Inflammatory macrophage treated with lipopolysaccharide for 1 hour (primary cell): ENCODE measurements at regions not wholly inside any gene's neighbourhood (a gene's known extent, or its start where the extent isn't known, plus 50 kb on each side); places are given as distances from the start of the nearest gene placed in this dataset.

Experiments
- DNase-seq, 2 donors: peaks; one replicate each; pipeline ENCODE4 v3.0.0-alpha.2; 2020 to 2022

GRCh38 chr16:13394488-13394887, 493.1 kb downstream of the SHISA9 start:
- DNase-seq: no peak

- no peak for DNase-seq
These were observed 495.7 kb downstream of the SHISA9 start for GRCh38 chr16:13397126-13397525.

- no peak for DNase-seq
These were observed 500.2 kb downstream of the SHISA9 start for GRCh38 chr16:13401641-13402040.

GRCh38 chr16:13402601-13403000, 501.2 kb downstream of the SHISA9 start:
- DNase-seq: no peak

GRCh38 chr16:13403326-13403725, 501.9 kb downstream of the SHISA9 start:
- no peak for DNase-seq

- DNase-seq: no peak
These were observed 505.8 kb upstream of the ERCC4 start for GRCh38 chr16:13414154-13414553.

- no peak for DNase-seq
These were observed 500.4 kb upstream of the ERCC4 start for GRCh38 chr16:13419589-13419988.

GRCh38 chr16:13421726-13422125, 498.2 kb upstream of the ERCC4 start:
- no peak for DNase-seq

- peak; percentile 7 to 9 for DNase-seq
These were observed 494.1 kb upstream of the ERCC4 start for GRCh38 chr16:13425836-13426235.

- DNase-seq: no peak
These were observed 493.7 kb upstream of the ERCC4 start for GRCh38 chr16:13426269-13426668.

GRCh38 chr16:13426736-13427135, 493.2 kb upstream of the ERCC4 start:
- no peak for DNase-seq

- DNase-seq: no peak
These were observed 492.0 kb upstream of the ERCC4 start for GRCh38 chr16:13427943-13428342.

GRCh38 chr16:13429416-13429815, 490.5 kb upstream of the ERCC4 start:
- no peak for DNase-seq

- no peak for DNase-seq
These were observed 484.5 kb upstream of the ERCC4 start for GRCh38 chr16:13435415-13435814.

GRCh38 chr16:13435873-13436474, 484.0 kb upstream of the ERCC4 start:
- DNase-seq: no peak

GRCh38 chr16:13436641-13437412, 483.1 kb upstream of the ERCC4 start:
- peak in 1 of 2 donors; percentile 9 for DNase-seq

- no peak for DNase-seq
These were observed 482.6 kb upstream of the ERCC4 start for GRCh38 chr16:13437413-13437795.

- no peak for DNase-seq
These were observed 481.9 kb upstream of the ERCC4 start for GRCh38 chr16:13438064-13438463.

- DNase-seq: no peak
These were observed 480.2 kb upstream of the ERCC4 start for GRCh38 chr16:13439766-13440165.

- DNase-seq: no peak
These were observed 478.3 kb upstream of the ERCC4 start for GRCh38 chr16:13441675-13442074.

- no peak for DNase-seq
These were observed 471.6 kb upstream of the ERCC4 start for GRCh38 chr16:13448346-13448745.

- no peak for DNase-seq
These were observed 466.6 kb upstream of the ERCC4 start for GRCh38 chr16:13453325-13453724.

- peak; percentile 2 to 62 for DNase-seq
These were observed 465.9 kb upstream of the ERCC4 start for GRCh38 chr16:13453938-13454553.

GRCh38 chr16:13463619-13464018, 456.3 kb upstream of the ERCC4 start:
- DNase-seq: no peak
